ENCODE measurements at regions not wholly inside any gene's neighbourhood (a gene's known extent, or its start where the extent isn't known, plus 50 kb on each side); places are given as distances from the start of the nearest gene placed in this dataset.
"Not testable (repeated sequence)": the region's sequence is repeated elsewhere in the genome, so short reads cannot be mapped to it uniquely, and the experiment has no call there.

DNA sequence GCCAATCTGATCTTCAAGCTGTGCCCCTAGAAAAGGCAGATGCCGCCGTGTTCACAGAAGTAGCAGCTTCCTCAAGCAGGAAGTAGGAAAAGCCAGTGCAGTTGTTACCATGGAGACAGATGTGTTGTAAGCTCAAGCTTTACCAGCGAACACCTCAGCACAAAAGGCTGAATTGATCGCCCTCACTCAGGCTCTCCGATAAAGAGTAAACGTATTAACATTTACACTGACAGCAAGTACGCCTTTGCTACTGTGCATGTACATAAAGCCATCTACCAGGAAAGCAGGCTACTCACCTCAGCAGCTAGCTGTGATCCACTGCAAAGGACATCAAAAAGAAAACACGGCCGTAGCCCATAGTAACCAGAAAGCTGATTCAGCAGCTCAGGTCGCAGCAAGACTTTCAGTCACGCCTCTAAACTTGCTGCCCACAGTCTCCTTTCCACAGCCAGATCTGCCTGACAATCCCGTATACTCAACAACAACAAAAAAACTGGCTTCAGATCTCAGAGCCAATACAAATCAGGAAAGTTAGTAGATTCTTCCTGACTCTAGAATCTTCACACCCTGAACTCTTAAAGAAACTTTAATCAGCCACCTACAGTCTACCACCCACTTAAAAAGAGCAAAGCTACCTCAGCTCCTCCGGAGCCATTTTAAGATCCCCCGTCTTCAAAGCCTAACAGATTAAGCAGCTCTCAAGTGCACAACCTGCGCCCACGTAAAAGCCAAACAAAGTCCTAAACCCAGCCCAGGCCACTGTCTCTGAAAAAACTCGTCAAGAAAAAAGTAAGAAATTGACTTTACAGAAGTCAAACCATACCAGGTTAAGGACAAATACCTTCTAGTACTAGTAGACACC lies 160.0 kb downstream of the DEFB131A start:
- peak; percentile 21 for DNase-seq (ENCODE audit: low spot score)

DNA sequence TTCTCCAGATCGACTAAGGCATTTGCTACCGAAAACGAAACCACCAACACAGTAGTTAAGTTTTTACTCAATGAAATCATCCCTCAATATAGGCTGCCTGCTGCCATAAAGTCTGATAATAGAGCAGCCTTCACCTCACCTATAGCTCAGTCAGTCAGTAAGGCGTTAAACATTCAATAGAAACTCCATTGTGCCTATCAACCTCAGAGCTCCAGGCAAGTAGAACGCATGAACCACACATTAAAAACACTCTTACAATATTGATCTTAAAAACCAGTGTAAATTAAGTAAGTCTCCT lies 160.6 kb downstream of the DEFB131A start:
- not testable (repeated sequence) for DNase-seq (ENCODE audit: low spot score)

DNA sequence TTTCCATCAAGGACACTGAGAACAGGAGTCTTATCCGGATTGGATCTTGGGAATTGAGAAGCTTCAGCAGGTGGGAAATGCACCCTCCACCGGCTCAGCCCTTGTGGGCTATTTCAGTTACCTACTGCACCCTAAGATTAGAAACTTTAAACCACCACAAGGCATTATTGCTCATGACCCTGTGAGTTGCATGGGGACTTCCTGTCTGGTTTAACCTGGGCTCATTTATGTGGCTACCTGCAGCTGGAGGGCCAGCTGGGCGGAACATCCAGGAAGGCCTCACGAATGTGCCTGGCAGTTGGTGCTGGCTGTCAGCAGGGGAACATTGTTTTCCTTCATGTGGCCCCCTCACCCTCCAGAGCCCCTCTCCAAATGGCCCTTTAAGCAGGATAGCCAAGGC lies 164.1 kb downstream of the DEFB131A start:
- DNase-seq (ENCODE audit: low spot score): no peak

DNA sequence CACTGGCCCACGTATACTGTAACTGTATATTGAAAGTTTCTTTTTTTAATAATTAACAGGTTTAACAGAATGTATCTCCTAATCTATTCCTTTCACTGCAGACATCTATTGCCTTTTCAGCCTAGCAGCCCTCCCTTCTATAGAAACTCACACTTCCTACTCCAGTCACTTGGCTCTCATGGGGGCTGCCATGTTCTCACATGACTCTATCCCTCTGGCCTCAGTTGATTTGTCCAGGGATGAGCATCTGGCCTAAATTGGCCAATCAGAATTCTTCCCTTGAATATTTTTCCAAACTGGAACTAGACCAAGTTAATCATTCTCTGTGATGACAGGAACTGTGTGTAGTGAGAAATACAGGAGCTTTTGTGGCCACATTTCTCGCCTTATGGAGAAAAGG lies 166.1 kb downstream of the DEFB131A start:
- DNase-seq (ENCODE audit: low spot score): not testable (repeated sequence)

DNA sequence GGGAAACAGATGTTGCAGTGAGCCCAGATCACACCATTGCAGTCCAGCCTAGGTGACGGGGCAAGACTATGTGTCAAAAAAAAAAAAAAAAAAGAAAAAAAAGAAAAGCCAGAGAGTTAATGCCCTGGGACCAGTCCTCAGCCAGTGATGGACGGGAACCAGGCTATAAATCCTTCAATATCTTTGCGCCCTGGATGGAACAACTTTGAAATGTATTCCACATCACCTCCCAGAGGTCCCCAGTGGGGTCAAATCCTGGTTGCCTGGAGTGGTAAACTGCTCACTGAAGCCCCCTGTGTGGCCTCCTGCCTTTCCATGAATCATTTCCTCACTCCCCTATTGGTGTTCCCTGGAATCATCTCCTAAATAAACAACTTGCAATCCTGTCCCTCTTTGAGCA lies 166.9 kb downstream of the DEFB131A start:
- no peak for DNase-seq (ENCODE audit: low spot score)

DNA sequence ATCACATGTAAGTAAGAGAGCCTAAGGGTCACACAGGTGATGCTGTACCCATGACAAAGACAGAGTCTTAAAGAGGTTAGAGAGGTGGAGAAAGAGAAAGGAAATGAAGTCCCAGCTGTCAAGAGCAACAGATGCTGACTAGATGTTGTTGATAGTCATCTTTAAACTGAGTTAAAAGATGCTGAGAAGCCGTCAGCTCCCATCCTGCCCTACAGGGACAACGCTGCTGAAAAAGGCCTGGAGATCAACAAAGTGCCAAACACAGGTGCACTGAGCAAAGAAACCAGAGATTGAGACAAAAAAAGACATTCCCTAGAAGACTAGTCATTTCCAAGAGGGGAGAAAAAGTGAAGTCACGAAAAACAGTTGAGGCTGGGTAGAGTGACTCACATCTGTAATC lies 145.0 kb upstream of the DRD5 start:
- DNase-seq (ENCODE audit: low spot score): not testable (repeated sequence)

DNA sequence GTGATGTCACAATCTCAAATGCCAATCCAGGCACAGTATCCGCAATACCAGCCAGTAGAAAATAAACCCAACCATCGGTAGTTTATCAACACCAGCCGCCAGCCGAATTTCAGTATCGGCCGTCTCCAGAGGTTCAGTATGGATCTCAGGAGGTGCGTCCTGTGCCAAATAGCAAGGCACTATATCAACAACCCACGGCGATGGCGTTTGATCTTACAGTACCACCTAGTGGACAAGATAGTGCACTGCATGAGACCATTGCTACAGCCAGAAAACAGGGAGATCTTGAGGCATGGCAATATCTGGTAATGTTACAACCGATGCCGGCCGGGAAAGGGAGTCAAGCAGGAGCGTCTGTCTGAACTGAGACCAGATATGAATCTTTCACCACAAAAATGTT lies 121.8 kb upstream of the DRD5 start:
- not testable (repeated sequence) for DNase-seq (ENCODE audit: low spot score)

DNA sequence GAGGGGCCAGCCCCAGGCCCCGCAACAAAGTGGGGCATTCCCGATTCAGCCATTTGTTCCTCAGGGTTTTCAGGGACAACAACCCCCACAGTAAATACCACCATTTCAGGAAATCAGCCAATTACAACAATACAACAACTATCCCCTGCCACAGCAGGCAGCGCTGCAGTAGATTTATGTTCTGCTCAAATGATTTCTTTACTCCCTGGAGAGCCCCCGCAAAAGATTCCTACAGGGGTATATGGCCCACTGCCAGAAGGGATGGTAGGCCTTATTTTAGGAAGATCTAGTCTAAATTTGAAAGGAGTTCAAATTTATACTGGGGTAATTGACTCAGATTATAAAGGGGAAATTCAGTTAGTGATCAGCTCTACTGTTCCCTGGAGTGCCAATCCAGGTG lies 120.5 kb upstream of the DRD5 start:
- DNase-seq (ENCODE audit: low spot score): not testable (repeated sequence)

DNA sequence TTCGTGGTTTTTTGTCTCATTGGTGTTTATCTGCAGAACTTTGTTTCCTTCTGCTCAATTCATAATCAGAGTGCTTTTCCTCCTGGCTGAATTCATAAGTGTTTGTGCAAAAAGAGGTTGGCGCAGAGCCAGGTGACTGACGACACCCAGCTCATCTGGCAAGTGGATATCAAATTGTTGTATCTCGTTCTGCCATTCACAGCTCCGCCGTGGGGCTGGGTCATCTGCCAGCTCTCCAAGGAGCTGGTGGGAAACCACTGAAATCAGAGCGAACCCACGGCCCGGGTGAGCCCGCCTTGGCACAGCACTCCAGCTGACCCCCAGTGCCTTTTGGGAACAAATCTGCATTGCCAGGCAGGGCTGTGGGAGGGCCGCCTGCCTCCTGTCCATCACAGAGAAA lies 110.7 kb upstream of the DRD5 start:
- not testable (repeated sequence) for DNase-seq (ENCODE audit: low spot score)

DNA sequence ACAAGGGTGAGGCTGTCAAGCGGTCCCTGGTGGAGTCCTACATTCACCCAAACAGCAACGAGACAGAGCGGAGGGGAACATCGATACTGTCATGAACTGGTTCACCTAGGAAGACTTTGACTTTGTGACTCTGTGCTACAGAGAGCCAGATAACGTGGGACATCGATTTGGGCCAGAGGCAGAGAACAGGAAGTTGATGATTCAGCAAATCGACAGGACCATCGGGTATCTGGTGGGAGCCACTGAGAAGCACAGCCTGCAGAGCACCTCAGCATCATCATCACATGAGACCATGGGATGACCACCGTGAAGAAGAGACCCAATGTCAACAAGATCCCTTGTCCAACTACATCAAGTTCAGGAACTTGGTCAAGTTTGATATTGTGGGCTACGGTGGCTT lies 104.1 kb upstream of the DRD5 start:
- DNase-seq (ENCODE audit: low spot score): not testable (repeated sequence)

DNA sequence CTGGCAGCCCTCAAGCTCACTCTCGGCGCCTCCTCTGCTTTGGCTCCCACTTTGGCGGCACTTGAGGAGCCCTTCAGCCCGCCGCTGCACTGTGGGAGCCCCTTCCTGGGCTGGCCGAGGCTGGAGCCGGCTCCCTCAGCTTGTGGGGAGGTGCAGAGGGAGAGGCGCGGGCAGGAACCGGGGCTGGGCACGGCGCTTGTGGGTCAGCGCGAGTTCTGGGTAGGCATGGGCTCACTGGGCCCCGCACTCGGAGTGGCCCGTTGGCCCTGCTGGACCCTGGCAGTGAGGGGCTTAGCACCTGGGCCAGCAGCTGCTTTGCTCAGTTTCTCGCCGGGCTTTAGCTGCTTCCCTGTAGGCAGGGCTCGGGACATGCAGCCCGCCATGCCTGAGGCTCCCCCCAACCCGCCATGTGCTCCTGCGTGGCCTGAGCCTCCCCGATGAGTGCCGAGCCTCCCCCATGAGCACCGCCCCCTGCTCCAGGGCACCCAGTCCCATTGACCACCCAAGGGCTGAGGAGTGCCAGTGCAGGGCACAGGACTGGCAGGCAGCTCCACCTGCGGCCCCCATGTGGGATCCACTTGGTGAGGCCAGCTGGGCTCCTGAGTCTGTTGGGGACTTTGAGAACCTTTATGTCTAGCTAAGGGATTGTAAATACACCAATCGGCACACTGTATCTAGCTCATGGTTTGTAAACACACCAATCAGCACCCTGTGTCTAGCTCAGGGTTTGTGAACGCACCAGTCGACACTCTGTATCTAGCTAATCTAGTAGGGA lies 101.5 kb upstream of the DRD5 start:
- DNase-seq (ENCODE audit: low spot score): no peak

DNA sequence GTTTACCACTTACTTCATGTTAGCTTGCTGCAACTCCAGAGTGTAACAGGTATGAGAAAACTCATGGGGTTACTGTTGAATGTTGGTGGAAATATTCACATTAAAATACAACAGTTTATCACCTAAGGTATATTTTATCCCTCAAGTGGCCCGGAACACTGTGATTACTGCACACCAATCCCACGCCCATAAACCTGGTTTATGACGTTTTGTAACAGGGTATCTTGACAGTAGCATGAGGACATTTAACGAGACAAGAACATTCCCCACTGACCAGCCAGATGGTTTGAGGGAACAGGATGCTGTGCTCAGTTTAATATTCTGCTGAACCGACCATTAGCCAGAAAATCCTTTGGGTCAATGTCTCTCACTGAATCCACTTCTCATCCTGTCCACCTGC lies 98.3 kb upstream of the DRD5 start:
- DNase-seq (ENCODE audit: low spot score): not testable (repeated sequence)

DNA sequence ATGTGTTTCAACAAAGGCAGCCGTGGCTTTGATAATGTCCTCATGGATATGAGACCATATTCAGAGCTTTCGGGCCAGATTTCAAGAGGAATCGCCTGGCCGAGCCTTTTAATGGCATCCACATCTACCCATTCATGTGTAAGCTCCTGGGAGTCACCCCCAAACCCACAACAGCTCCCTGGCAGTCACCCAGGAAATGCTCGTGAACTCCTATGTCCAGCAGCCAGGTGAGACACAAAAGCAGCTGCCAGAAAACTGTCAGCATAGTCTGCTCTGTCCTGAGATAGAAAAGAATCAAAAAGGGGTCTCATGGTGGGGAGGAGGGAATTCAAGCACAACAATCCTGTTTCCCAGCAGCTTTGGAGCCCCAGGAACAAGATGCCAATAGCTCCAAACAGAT lies 96.4 kb upstream of the DRD5 start:
- not testable (repeated sequence) for DNase-seq (ENCODE audit: low spot score)

DNA sequence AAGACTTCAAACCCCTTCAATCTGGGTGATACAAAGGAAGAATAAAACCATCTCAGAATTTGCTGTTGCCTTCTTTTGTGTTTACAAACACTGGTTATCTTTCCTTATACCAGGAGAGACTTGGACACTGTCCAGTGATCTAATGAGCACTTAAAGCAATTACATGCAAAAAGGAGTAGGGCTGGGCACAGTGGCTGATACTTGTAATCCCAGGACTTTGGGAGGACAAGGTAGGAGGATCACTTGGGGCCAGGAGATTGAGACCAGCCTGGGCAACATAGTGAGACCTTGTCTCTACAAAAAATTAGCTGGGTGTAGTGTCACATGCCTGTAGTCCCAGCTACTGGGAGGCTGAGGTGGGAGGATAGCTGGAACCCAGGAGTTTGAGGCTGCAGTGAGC lies 95.7 kb upstream of the DRD5 start:
- no peak for DNase-seq (ENCODE audit: low spot score)

DNA sequence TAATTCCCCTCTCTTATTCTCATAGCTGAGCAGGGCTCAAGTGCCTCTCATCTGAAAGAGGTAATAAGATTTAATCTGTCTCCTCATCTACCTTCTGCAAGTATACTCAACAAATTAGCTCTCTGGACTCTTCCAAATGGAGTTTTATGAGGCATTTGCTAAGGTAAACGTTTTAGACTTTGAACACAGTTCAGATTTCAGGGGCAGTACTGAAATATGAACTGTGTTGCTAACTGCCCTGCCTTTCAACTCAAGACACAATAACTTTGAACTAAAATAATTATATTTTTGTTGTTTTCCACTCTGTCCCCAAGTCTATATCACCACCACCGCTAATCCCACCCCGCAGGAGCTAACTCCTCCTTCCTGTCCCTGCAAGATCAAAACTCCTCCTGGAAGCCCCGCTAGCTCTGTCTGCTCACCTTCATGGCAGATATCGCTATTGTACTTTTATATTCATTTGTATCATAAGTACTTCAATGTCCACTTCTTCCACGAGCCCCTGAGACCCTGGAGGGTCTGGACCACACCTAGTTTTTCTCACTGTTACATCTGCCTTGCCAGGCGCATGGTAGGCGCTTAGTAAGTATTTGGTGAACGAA lies 90.7 kb upstream of the DRD5 start:
- not testable (repeated sequence) for DNase-seq (ENCODE audit: low spot score)

DNA sequence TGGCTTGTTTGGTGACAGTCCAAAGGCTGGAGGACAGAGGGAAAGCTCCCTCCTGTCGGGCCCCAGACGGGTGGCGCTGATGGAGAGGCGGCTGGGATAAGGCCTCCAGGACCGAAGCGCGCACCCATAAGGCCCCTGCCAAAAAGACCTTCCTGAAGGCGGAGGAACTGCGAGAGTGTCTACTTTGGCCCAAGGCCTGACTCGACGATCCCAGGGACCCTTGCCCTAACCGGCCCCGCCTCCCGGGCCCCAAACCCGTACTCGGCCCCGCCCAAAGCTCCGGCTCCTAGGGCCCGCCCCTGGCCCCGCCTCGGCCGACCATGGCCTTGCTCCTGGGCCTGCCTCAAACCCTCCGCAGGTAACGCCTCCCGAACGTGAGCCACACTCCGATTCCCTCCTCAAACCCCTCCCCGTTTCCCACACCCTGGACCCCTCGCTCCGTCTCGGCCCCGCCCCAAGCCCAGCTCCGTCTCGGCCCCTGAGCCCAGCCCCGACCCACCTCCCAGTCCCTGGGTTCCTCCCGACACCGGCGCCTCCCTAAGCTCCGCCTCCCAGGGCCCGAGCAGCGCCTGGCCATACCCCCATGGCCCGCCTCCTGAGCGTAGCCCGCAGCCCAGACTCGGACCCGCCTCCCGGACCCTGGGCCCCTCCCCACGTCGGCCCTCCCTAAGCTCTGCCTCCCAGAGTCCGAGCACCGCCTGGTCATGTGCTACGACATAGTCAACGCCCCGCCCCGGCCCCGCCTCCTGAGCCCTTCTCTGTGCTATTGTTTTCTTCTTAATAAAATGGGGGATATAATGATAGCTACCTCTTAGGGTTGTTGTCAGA lies 90.0 kb upstream of the DRD5 start:
- peak; percentile 85 for DNase-seq (ENCODE audit: low spot score)

DNA sequence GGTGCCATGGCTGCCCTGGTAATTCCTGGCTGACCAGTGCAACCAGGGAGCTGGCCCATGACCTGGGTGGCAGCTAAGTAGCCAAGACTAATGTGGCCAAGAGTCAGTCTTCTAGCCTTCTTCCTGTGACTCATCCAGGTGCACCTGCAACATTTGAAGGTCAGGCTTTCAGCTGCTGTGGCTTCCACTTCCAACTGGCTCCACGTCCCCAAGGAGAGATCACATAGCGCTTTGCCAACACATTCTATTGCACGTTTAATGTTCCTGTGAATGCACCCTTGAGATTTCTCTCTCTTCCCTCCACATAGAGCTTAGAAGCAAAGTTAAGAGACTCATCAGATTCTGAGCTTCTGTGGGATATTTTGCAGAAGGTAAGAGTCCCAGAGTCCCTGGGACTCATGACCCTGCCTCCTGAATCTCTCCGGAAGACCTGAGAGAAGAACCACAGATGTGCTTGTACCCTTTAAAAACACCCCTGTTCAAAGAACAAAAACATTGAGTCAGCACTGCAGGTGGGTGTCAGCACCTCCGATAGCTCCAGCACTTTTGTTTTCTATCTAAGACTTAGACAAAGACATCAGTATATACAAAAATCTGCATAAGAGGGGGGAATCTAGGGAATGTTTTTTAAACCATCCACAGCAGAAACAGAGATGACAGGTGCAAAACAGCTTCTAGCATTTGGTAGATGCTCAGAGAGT lies 88.5 kb upstream of the DRD5 start:
- DNase-seq (ENCODE audit: low spot score): not testable (repeated sequence)

DNA sequence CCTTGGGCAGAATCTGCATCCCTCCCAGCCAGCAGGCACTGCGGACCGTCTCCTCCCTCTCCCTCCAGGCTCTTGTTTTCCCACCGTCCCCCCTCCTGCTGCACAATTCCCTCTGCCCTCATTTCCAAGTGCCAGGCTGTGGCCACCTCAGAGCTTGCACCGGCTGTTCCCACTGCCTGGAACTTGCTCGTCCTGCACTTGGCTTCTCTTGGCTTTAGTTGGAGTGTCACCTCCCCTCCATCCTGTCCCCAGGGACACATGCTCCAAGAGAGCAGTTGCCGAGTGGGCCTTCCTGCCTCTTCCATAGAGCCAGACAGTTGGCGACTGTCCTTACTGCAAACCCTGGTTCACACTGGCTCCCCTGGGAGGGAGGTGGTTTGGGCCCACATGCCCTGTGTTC lies 87.0 kb upstream of the DRD5 start:
- DNase-seq (ENCODE audit: low spot score): not testable (repeated sequence)

DNA sequence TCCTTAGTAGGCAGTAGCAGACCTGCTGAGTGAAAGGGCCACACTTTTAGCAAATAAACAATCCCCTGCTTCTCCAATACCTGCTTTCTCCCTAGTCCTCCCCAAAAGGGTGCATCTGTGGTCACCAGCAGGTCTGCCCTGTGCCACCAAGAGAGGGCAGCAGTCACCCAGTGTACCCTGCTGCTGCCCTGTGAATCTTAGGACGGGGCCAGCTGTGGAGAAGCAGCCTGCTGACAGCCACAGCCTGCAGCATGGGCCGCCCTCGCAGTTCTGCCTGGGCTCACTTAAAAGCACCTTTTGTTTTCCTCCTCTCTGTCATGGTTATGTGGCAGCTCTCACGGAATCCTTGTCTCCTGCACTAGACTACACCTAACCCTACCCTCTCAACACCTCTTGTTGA lies 85.4 kb upstream of the DRD5 start:
- DNase-seq (ENCODE audit: low spot score): peak; percentile 23

DNA sequence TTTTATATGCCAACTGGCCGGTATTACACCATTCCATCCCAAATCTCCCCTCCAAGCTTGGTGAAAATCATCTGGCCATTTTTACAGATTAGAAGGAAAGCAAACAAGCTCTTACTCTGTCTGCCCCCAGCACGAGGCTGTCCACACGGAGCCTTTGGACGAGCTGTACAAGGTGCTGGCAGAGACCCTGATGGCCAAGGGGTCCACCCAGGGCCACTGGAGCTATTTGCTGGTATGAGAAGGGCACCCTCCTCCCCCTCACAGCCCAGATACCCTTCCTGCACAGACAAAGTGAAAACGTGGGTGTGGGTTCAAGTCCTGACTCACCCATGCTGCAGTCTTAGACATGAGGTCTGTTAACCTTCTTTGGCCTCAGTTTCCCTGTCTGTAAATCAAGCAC lies 84.9 kb upstream of the DRD5 start:
- DNase-seq (ENCODE audit: low spot score): not testable (repeated sequence)

DNA sequence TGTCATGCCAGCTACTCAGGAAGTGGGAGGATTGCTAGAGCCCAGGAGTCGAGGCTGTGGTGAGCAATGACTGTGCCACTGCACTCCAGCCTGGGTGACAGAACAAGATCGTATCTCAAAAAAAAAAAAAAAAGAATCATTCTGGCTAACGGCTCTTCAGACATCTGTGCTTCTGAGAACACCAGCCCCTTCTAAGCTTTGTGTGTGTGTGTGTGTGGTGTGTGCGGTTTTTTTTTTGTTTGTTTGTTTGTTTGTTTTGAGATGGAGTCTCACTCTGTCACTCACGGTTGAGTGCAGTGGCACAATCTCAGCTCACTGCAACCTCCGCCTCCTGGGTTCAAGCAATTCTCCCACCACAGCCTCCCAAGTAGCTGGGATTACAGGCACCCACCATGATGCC lies 79.4 kb upstream of the DRD5 start:
- DNase-seq (ENCODE audit: low spot score): not testable (repeated sequence)
